Activated CD4-positive, alpha-beta T cell treated with anti-CD3 and anti-CD28 coated beads for 36 hours (primary cell): ENCODE measurements at regions not wholly inside any gene's neighbourhood (a gene's known extent, or its start where the extent isn't known, plus 50 kb on each side); places are given as distances from the start of the nearest gene placed in this dataset.

Experiments
- ATAC-seq: fragments of 200-7000 bp; cut with Tn5 transposase; one replicate; pipeline ENCODE4 v1.10.0; 2021; ENCODE audit warnings: mild to moderate bottlenecking, moderate library complexity
- CTCF ChIA-PET: fragments of 350-600 bp; sonication (Branson Sonifier 250); formaldehyde crosslinking; loops from one replicate; lab custom pipeline; 2021; ENCODE audit warnings: antibody characterized with exemption; lab: Charles Lee
- POLR2A ChIA-PET: fragments of 350-600 bp; sonication (Branson Sonifier 250); formaldehyde crosslinking; loops from one replicate; lab custom pipeline; 2021; ENCODE audit warnings: antibody characterized with exemption, inconsistent platforms; lab: Charles Lee
- DNase-seq: peaks from one replicate; pipeline ENCODE4 v3.0.0-alpha.2; 2020
- H3K27ac Mint-ChIP-seq: one replicate; pipeline ENCODE4 v1.8.0; 2021; ENCODE audit warnings: mixed read lengths
- H3K27me3 Mint-ChIP-seq: one replicate; pipeline ENCODE4 v1.8.0; 2021; ENCODE audit warnings: mixed read lengths
- H3K36me3 Mint-ChIP-seq: one replicate; pipeline ENCODE4 v1.8.0; 2021; ENCODE audit warnings: low read depth, mixed read lengths
- H3K4me1 Mint-ChIP-seq: one replicate; pipeline ENCODE4 v1.8.0; 2021; ENCODE audit warnings: mixed read lengths
- H3K4me3 Mint-ChIP-seq: one replicate; pipeline ENCODE4 v1.8.0; 2021; ENCODE audit warnings: mild to moderate bottlenecking, moderate library complexity, mixed read lengths
- H3K9me3 Mint-ChIP-seq: one replicate; pipeline ENCODE4 v1.8.0; 2021; ENCODE audit warnings: low read depth, mixed read lengths
- intact Hi-C, 2 experiments: fragments of 100-400 bp; cut with DNase I in 1 of 2; cut with micrococcal nuclease in 1 of 2; formaldehyde crosslinking; loops; one replicate each; pipeline versions ENCODE4 v1.14.2 to v1.15.1; 2022 to 2024; cut with DNase I, micrococcal nuclease

DNA sequence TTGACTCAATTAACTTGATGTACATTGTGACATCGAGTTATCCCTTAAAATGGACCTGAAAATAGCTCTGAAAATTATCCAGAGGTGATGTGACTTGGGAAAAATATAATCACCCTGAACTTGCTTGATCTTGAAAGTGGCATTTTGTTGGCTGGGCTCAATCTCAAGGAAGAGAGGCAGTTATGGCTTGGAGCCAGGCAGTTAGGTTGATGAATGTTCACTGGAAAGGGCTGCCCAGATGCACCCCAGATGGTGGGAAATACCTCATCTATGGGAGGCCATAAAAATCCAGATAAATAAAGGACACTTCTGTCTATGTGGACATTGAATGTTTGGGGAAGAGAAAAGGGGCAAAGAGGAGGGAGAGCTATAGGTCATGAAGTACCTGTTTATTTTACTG lies 55.7 kb upstream of the OR5AN1 start:
- H3K27me3 Mint-ChIP-seq = peaks cover 19% of the 10 kb centered on the region
- CTCF ChIA-PET = no interaction called here
- no peak for DNase-seq
- intact Hi-C loops = no loop called here
- H3K9me3 Mint-ChIP-seq = no peaks in the 10 kb centered on the region
- POLR2A ChIA-PET = interaction anchor here (0.6 kb wide), 1 partner anchor 18 kb away, joined by 3 read pairs; no protein-coding TSS in a partner anchor
- no peak for ATAC-seq
- no peak overlapping the region for H3K4me3 Mint-ChIP-seq
- no peaks in the 10 kb centered on the region for H3K36me3 Mint-ChIP-seq
- H3K27ac Mint-ChIP-seq = no peak overlapping the region
- no peaks in the 10 kb centered on the region for H3K4me1 Mint-ChIP-seq

DNA sequence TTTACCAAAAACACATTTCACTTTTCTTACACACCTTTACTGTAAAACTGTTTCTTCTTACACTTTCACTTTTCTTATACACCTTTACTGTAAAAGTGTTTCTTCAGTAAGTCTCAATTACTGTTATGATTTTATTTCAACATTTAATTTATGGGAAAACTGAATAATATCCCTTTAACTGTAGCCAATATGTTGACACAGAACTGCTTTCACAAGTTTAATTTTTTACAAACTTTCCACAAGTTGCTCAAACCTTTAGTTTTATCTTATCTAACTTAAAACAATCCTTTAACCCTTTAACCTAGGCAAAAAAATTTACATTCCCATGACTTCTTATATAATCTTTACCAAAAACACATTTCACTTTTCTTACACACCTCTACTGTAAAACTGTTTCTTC lies 63.3 kb upstream of the OR5AN1 start:
- intact Hi-C loops = no loop called here
- ATAC-seq = no peak
- ChIA-PET POLR2A (no interaction called here), CTCF (no interaction called here)
- Mint-ChIP-seq H3K4me1 (no peaks in the 10 kb centered on the region), H3K9me3 (peaks cover 2% of the 10 kb centered on the region), H3K4me3 (no peak overlapping the region), H3K27me3 (peaks cover 20% of the 10 kb centered on the region), H3K36me3 (no peaks in the 10 kb centered on the region), H3K27ac (no peak overlapping the region)
- no peak for DNase-seq

DNA sequence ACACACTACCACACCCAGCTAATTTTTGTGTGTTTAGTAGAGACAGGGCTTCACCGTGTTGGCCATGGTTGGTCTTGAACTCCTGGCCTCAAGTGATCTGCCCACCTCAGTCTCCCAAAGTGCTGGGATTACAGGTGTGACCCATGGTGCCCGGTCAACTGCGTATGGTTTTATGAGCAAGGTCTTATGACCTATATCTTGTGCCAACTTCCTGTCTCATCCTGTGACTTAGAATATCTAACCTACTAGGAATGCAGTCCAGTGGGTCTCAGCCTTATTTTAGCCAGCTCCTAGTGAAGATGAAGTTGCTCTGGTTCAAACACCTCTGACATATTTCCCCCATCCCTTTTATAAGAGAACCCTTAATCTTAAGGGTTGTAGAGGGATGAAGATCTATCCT lies 66.1 kb upstream of the OR5AN1 start:
- DNase-seq = no peak

DNA sequence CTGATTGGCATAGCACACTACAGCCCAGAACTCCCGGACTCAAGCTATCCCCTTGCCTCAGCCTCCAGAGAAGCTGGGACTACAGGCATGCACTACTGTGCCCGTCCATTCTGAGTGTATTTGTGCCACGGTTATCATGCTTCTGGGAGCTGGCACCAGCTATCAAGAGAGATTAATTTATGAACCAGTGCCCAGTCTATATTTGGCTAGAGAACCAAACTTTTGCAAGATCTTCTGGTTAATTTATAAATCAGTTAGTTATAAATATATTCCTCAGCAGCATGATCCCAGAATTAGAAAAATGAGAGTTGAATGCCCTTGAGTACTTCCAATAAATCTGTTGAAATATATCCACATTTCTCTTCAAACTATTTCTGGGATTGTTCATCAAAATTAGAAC lies 67.5 kb upstream of the OR5AN1 start:
- H3K9me3 Mint-ChIP-seq = peaks cover 2% of the 10 kb centered on the region
- ATAC-seq = no peak
- no peak overlapping the region for H3K4me3 Mint-ChIP-seq
- no peak for DNase-seq
- POLR2A ChIA-PET = no interaction called here
- H3K4me1 Mint-ChIP-seq = no peaks in the 10 kb centered on the region
- no peak overlapping the region for H3K27ac Mint-ChIP-seq
- H3K27me3 Mint-ChIP-seq = peaks cover 7% of the 10 kb centered on the region
- intact Hi-C loops = no loop called here
- CTCF ChIA-PET = interaction anchor here (0.9 to 2.0 kb wide), 3 partner anchors 97 to 120 kb away, joined by 3 to 6 read pairs (median 5); partner anchors contain the start of gene DTX4
- H3K36me3 Mint-ChIP-seq = no peaks in the 10 kb centered on the region

More for the DNA sequence above, 66.1 kb upstream of the OR5AN1 start:
- intact Hi-C loops = no loop called here
- no peak overlapping the region for H3K27ac Mint-ChIP-seq
- H3K4me1 Mint-ChIP-seq = no peaks in the 10 kb centered on the region
- no peak overlapping the region for H3K4me3 Mint-ChIP-seq
- POLR2A ChIA-PET = no interaction called here
- H3K27me3 Mint-ChIP-seq = peaks cover 10% of the 10 kb centered on the region
- no peaks in the 10 kb centered on the region for H3K36me3 Mint-ChIP-seq
- CTCF ChIA-PET = interaction anchor here (0.6 to 1.8 kb wide), 4 partner anchors 112 to 324 kb away, joined by 3 to 4 read pairs (median 3); no protein-coding TSS in a partner anchor
- H3K9me3 Mint-ChIP-seq = peaks cover 2% of the 10 kb centered on the region
- no peak for ATAC-seq

- Mint-ChIP-seq H3K4me1 (peaks cover 2% of the 10 kb centered on the region), H3K36me3 (no peaks in the 10 kb centered on the region), H3K27ac (no peak overlapping the region), H3K9me3 (peaks cover 2% of the 10 kb centered on the region), H3K4me3 (no peak overlapping the region), H3K27me3 (peaks cover 6% of the 10 kb centered on the region)
- POLR2A ChIA-PET = no interaction called here
- intact Hi-C loops = no loop called here
- DNase-seq (no peak), ATAC-seq (no peak)
- CTCF ChIA-PET = interaction anchor here (2.0 kb wide), 1 partner anchor 103 kb away, joined by 5 read pairs; no protein-coding TSS in a partner anchor
Measured at GRCh38 chr11:59289356-59290181, 69.1 kb upstream of the OR5AN1 start.

GRCh38 chr11:59285716-59286260 lies 72.9 kb upstream of the OR5AN1 start:
- ATAC-seq = no peak
- intact Hi-C loops = loop anchor here in 1 of 2 experiments (2.0 kb wide), 2 partner anchors 77 to 145 kb away; no protein-coding TSS in a partner anchor
- H3K4me1 Mint-ChIP-seq = peaks cover 14% of the 10 kb centered on the region
- H3K4me3 Mint-ChIP-seq = no peak overlapping the region
- ChIA-PET POLR2A (no interaction called here), CTCF (interaction anchor here (0.6 to 1.7 kb wide), 7 partner anchors 100 to 385 kb away, joined by 3 to 14 read pairs (median 4); partner anchors contain the start of gene DTX4)
- H3K36me3 Mint-ChIP-seq = no peaks in the 10 kb centered on the region
- DNase-seq = no peak
- no peaks in the 10 kb centered on the region for H3K9me3 Mint-ChIP-seq
- peaks cover 9% of the 10 kb centered on the region for H3K27me3 Mint-ChIP-seq
- no peak overlapping the region for H3K27ac Mint-ChIP-seq

DNA sequence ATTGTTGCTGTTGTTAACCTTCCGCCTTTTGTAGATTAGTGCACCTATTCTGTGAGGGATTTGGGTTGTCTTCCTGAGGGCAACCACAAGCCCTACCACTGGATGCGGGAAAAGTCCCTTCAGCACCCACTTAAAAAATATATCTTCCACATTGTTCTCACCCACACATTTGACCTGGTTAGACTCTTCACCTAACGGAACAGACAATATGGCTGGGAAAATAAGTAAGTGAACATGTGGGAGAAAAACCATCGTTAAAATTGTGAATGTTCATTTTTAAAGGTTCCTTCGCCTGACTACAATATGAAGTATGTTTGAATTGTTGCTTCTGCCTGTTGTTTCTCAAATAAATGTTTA lies 72.0 kb upstream of the MPEG1 start:
- ChIA-PET POLR2A (no interaction called here), CTCF (interaction anchor here (1.0 kb wide), 1 partner anchor 113 kb away, joined by 3 read pairs; the partner anchor contains the start of gene DTX4)
- ATAC-seq (peak; percentile 8), DNase-seq (no peak)
- Mint-ChIP-seq H3K9me3 (no peaks in the 10 kb centered on the region), H3K27me3 (peaks cover 9% of the 10 kb centered on the region), H3K27ac (no peak overlapping the region), H3K4me1 (peaks cover 14% of the 10 kb centered on the region), H3K36me3 (no peaks in the 10 kb centered on the region), H3K4me3 (no peak overlapping the region)
- intact Hi-C loops = loop anchor here (1.0 to 5.0 kb wide), 6 partner anchors 76 to 393 kb away; no protein-coding TSS in a partner anchor

- DNase-seq = peak; percentile 63
- Mint-ChIP-seq H3K36me3 (no peaks in the 10 kb centered on the region), H3K9me3 (no peaks in the 10 kb centered on the region), H3K4me3 (peak overlapping the region; percentile 17), H3K27ac (no peak overlapping the region), H3K27me3 (peaks cover 9% of the 10 kb centered on the region), H3K4me1 (peaks cover 14% of the 10 kb centered on the region)
- ChIA-PET CTCF (interaction anchor here (0.8 to 1.1 kb wide), 2 partner anchors 11 to 55 kb away, joined by 3 to 4 read pairs; no protein-coding TSS in a partner anchor), POLR2A (no interaction called here)
- intact Hi-C loops = loop anchor here (1.0 to 5.0 kb wide), 6 partner anchors 75 to 393 kb away; no protein-coding TSS in a partner anchor
- peak; percentile 81 for ATAC-seq
Measured at GRCh38 chr11:59283825-59284772, 71.4 kb upstream of the MPEG1 start.

GRCh38 chr11:59283311-59283710 lies 70.6 kb upstream of the MPEG1 start:
- CTCF ChIA-PET = interaction anchor here (1.0 to 1.1 kb wide), 3 partner anchors 11 to 112 kb away, joined by 3 to 8 read pairs (median 3); partner anchors contain the start of gene DTX4
- intact Hi-C loops = loop anchor here (5.0 kb wide), 2 partner anchors 76 to 394 kb away; no protein-coding TSS in a partner anchor
- peaks cover 9% of the 10 kb centered on the region for H3K27me3 Mint-ChIP-seq

GRCh38 chr11:59281177-59281576 lies 68.5 kb upstream of the MPEG1 start:
- H3K36me3 Mint-ChIP-seq = no peaks in the 10 kb centered on the region
- ChIA-PET CTCF (no interaction called here), POLR2A (no interaction called here)
- intact Hi-C loops = loop anchor here (5.0 kb wide), 2 partner anchors 74 to 396 kb away; no protein-coding TSS in a partner anchor
- peaks cover 5% of the 10 kb centered on the region for H3K27me3 Mint-ChIP-seq
- no peak overlapping the region for H3K4me3 Mint-ChIP-seq
- no peaks in the 10 kb centered on the region for H3K9me3 Mint-ChIP-seq
- H3K4me1 Mint-ChIP-seq = peaks cover 14% of the 10 kb centered on the region
- DNase-seq = no peak
- H3K27ac Mint-ChIP-seq = no peak overlapping the region
- no peak for ATAC-seq

More at GRCh38 chr11:59283311-59283710, 70.6 kb upstream of the MPEG1 start:
- peaks cover 14% of the 10 kb centered on the region for H3K4me1 Mint-ChIP-seq
- no peak for DNase-seq
- H3K9me3 Mint-ChIP-seq = no peaks in the 10 kb centered on the region
- no peak for ATAC-seq
- POLR2A ChIA-PET = no interaction called here
- no peak overlapping the region for H3K4me3 Mint-ChIP-seq
- H3K27ac Mint-ChIP-seq = no peak overlapping the region
- H3K36me3 Mint-ChIP-seq = no peaks in the 10 kb centered on the region
